ENCODE measurements at regions not wholly inside any gene's neighbourhood (a gene's known extent, or its start where the extent isn't known, plus 50 kb on each side); places are given as distances from the start of the nearest gene placed in this dataset.

DNA sequence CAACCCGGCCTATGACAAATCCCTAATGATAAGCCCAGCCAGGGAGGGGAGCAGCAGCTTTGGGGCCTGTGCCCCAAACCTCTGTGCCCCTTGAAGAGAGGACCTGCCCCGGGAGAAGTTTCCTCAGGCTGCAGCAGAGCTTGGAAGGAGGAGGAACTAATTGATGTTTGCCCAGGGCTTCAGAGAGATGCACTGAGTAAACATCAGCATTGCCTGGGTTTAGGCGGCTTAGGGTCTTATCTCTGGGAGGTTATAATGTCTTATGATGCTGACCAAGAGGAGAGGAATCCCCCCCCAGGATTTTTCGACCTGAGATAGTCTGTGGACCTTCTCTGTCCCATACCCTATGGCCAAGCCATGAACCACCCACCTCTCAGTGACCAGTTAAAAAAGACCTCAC lies 148.7 kb upstream of the SDK2 start:
- Histone ChIP-seq H3K36me3 (ENCODE audit: control insufficient read depth, insufficient read depth, low read length) (no peaks in the 10 kb centered on the region), H3K27me3 (ENCODE audit: control insufficient read depth, insufficient read depth, low read length) (peaks cover 5% of the 10 kb centered on the region), H3K27ac (ENCODE audit: low read length) (no peak overlapping the region), H3K4me1 (ENCODE audit: control insufficient read depth, insufficient read depth, low read length) (peaks cover 5% of the 10 kb centered on the region), H3K4me3 (ENCODE audit: low read length) (no peak overlapping the region), H3K9me3 (ENCODE audit: control insufficient read depth, low read depth, low read length) (no peaks in the 10 kb centered on the region)
- DNase-seq, result no peak
- no CpG with 5 or more reads among the region's 4 CpGs for WGBS (ENCODE audit: insufficient coverage, low lambda C conversion rate)

DNA sequence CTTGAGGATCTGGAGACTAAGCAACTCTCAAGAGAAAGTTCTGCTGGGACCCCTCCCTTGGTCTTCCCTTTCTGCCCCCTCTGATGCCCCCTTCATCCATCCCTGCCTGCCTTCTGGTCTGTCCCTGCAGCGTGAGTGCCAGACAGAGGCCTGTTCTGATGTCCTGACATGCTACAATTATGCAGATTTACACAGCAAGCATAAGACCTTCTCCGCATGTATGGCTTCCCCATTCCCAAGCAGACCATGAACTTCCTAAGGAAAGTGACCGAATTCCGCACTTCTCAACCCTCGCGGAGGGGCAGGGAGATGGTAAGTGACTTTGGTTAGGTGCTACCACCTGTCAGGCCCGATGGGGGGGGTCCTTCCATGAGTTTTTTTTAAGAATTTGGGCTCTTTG lies 150.1 kb upstream of the SDK2 start:
- H3K4me3 ChIP-seq (ENCODE audit: low read length), result no peak overlapping the region
- WGBS (ENCODE audit: insufficient coverage, low lambda C conversion rate), result no CpG with 5 or more reads among the region's 7 CpGs
- no peaks in the 10 kb centered on the region for H3K9me3 ChIP-seq (ENCODE audit: control insufficient read depth, low read depth, low read length)
- H3K27me3 ChIP-seq (ENCODE audit: control insufficient read depth, insufficient read depth, low read length), result peaks cover 5% of the 10 kb centered on the region
- H3K4me1 ChIP-seq (ENCODE audit: control insufficient read depth, insufficient read depth, low read length), result peaks cover 16% of the 10 kb centered on the region
- no peaks in the 10 kb centered on the region for H3K36me3 ChIP-seq (ENCODE audit: control insufficient read depth, insufficient read depth, low read length)
- no peak for DNase-seq
- no peak overlapping the region for H3K27ac ChIP-seq (ENCODE audit: low read length)

DNA sequence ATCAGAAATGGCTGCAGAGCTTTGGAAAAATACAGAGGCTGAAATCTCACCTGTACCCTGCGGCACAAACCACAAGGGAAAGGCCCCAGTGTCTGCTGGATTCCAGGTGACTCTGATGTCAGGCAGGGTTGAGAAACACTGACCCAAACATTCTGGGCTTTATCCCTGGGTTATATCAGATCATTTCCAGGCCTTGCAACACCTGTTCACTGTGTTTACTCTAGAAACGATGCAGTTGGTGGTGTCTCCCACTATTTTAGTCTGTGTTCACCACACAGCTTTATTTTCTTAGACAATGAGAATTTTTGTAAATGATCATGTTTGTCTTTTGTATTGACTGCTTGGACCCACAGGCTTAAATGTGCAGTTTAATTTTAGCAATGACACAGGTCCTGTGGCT lies 151.5 kb upstream of the SDK2 start:
- Histone ChIP-seq H3K36me3 (ENCODE audit: control insufficient read depth, insufficient read depth, low read length) (no peaks in the 10 kb centered on the region), H3K27ac (ENCODE audit: low read length) (no peak overlapping the region), H3K4me3 (ENCODE audit: low read length) (no peak overlapping the region), H3K4me1 (ENCODE audit: control insufficient read depth, insufficient read depth, low read length) (peaks cover 16% of the 10 kb centered on the region), H3K27me3 (ENCODE audit: control insufficient read depth, insufficient read depth, low read length) (peaks cover 5% of the 10 kb centered on the region), H3K9me3 (ENCODE audit: control insufficient read depth, low read depth, low read length) (no peaks in the 10 kb centered on the region)
- DNase-seq, result no peak
- no CpG with 5 or more reads among the region's 2 CpGs for WGBS (ENCODE audit: insufficient coverage, low lambda C conversion rate)

DNA sequence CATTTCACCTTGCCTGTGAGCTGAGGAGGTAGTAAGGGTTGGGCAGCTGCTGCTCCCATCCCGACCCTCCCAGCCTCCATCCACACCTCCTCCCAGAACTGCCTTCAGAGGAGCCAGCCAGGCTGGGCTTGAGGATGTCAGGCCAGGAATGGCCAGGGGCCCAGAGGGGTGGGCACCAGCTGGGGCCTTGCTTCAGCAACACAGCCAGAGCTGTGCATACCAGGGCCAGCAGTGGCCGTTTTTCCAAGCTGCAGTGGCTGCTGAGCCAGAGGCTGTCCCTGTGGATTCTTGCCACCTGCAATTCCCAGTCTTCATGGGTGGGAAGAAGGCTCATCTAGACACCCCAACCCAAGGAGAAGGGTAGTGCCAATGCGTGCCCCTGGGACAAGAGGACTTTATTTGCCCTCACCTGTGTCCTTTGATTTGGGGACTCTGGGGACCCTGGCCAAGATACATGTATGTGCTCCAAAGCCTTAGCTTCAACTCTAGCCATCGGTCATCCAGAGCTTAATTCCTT lies 153.4 kb upstream of the SDK2 start:
- Histone ChIP-seq H3K9me3 (ENCODE audit: control insufficient read depth, low read depth, low read length) (no peaks in the 10 kb centered on the region), H3K36me3 (ENCODE audit: control insufficient read depth, insufficient read depth, low read length) (no peaks in the 10 kb centered on the region), H3K4me3 (ENCODE audit: low read length) (no peak overlapping the region), H3K4me1 (ENCODE audit: control insufficient read depth, insufficient read depth, low read length) (peaks cover 16% of the 10 kb centered on the region), H3K27ac (ENCODE audit: low read length) (no peak overlapping the region), H3K27me3 (ENCODE audit: control insufficient read depth, insufficient read depth, low read length) (peaks cover 10% of the 10 kb centered on the region)
- DNase-seq, result no peak
- no CpG with 5 or more reads among the region's 4 CpGs for WGBS (ENCODE audit: insufficient coverage, low lambda C conversion rate)

DNA sequence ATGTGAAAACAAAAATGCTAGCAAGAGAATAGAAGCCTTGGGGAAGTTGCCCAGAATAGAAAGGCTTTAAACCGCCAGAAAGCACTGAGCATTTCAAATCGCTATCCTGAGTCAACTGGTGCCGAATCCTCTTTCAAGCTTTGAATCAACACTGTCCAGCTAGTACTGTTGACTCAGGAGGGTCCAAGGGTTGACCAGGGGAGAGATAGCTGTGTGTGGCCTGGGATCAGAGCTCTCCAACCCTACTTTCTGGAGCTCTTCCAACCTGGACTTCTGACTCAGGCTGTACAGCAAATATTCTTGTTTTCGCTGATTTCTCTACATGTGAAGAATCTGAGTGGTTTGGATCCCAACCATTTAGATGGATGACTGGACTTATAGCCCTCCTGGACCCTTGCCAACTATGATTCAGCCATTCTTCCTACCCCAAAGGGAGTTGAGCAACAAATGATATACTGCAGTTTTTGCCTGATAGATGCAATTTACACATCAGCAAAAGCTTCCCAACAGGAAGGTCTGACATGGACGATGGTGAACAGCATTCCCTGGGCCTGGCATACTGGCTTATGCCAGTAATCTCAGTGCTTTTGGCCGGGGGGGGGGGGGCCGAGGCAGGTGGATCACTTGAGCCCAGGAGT lies 154.0 kb upstream of the SDK2 start:
- Histone ChIP-seq H3K27me3 (ENCODE audit: control insufficient read depth, insufficient read depth, low read length) (peaks cover 5% of the 10 kb centered on the region), H3K9me3 (ENCODE audit: control insufficient read depth, low read depth, low read length) (no peaks in the 10 kb centered on the region), H3K27ac (ENCODE audit: low read length) (no peak overlapping the region), H3K4me1 (ENCODE audit: control insufficient read depth, insufficient read depth, low read length) (peaks cover 16% of the 10 kb centered on the region), H3K4me3 (ENCODE audit: low read length) (no peak overlapping the region), H3K36me3 (ENCODE audit: control insufficient read depth, insufficient read depth, low read length) (no peaks in the 10 kb centered on the region)
- peak; percentile 68 to 80 for DNase-seq
- no CpG with 5 or more reads among the region's 7 CpGs for WGBS (ENCODE audit: insufficient coverage, low lambda C conversion rate)

DNA sequence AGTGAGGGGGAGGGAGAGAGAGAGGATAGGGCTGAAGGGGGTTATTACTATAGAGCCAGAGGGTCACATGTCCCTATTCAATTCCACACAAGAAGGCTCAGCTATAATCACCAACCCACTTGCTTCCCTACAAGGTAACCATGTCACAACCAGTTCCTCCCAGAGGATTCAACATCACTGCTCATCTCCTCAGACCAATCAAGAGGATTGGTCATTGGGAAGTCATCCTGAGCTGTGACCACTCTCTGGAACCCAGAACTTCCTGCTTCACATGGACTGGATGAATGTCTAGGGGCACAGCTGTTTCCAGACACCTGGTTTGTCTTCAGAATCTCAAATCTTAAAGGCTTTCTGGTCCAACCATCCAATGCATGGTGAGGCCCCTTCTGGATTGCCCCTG lies 154.9 kb upstream of the SDK2 start:
- Histone ChIP-seq H3K4me3 (ENCODE audit: low read length) (no peak overlapping the region), H3K4me1 (ENCODE audit: control insufficient read depth, insufficient read depth, low read length) (peaks cover 16% of the 10 kb centered on the region), H3K36me3 (ENCODE audit: control insufficient read depth, insufficient read depth, low read length) (no peaks in the 10 kb centered on the region), H3K27me3 (ENCODE audit: control insufficient read depth, insufficient read depth, low read length) (peaks cover 7% of the 10 kb centered on the region), H3K27ac (ENCODE audit: low read length) (no peak overlapping the region), H3K9me3 (ENCODE audit: control insufficient read depth, low read depth, low read length) (no peaks in the 10 kb centered on the region)
- DNase-seq, result no peak

DNA sequence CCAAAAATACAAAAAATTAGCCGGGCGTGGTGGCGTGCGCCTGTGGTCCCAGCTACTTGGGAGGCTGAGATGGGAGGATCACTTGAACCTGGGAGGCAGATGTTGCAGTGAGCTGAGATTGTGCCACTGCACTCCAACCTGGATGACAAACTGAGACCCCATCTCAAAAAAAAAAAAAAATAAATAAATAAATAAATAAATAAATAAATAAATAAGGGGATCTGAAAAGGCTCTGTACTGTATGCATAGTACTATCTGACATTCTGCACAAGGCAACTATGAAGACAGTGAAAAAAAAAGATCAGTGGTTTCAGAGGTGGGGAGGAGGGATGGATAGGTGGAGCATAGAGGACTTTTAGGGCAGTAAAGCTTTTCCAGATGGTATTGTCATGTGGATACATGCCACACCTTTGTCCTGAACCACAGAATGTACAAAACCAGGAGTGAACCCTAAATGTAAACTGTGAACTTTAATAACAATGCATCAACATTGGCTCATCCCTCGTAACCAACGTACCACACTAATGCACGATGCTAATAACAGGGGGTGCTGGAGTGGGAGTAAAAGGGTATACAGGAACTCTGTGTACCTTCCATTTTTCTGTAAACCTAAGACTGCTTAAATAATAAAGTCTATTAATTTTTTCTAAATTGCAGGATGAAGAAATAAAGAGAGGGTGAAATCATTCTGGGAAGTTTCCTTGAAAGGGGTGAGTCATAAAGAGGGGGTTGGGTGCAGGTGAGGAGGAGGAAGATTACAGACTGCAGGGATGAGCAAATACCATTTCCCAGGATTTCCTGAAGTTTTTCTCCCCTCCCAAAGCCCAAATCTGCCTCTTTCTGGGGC lies 155.8 kb upstream of the SDK2 start:
- Histone ChIP-seq H3K9me3 (ENCODE audit: control insufficient read depth, low read depth, low read length) (no peaks in the 10 kb centered on the region), H3K27me3 (ENCODE audit: control insufficient read depth, insufficient read depth, low read length) (peaks cover 8% of the 10 kb centered on the region), H3K4me3 (ENCODE audit: low read length) (no peak overlapping the region), H3K4me1 (ENCODE audit: control insufficient read depth, insufficient read depth, low read length) (peaks cover 16% of the 10 kb centered on the region), H3K27ac (ENCODE audit: low read length) (no peak overlapping the region), H3K36me3 (ENCODE audit: control insufficient read depth, insufficient read depth, low read length) (no peaks in the 10 kb centered on the region)
- WGBS (ENCODE audit: insufficient coverage, low lambda C conversion rate), result 100% methylated on average over 2 of the region's 7 CpGs
- DNase-seq, result no peak

DNA sequence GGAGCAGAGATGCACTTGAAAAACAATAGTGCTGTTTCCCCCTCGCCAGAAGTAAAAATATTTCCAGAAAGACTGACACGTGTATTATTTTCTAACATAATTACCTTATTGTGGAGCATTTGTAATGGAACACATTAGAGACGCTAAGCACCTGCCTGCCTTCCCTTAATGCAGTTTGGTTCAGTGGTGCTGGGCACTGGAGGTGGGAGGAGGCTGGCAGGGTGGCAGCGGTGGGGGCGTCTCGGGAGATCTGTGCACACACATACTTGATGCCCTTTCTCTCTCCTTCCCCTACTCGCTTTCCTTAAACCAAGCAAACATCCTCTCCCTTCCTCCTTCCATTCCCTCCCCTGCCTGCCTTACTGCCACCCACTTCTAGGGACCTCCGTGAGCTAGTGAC lies 156.6 kb upstream of the SDK2 start:
- no peak overlapping the region for H3K4me3 ChIP-seq (ENCODE audit: low read length)
- WGBS (ENCODE audit: insufficient coverage, low lambda C conversion rate), result 82% methylated on average over 2 of the region's 8 CpGs

DNA sequence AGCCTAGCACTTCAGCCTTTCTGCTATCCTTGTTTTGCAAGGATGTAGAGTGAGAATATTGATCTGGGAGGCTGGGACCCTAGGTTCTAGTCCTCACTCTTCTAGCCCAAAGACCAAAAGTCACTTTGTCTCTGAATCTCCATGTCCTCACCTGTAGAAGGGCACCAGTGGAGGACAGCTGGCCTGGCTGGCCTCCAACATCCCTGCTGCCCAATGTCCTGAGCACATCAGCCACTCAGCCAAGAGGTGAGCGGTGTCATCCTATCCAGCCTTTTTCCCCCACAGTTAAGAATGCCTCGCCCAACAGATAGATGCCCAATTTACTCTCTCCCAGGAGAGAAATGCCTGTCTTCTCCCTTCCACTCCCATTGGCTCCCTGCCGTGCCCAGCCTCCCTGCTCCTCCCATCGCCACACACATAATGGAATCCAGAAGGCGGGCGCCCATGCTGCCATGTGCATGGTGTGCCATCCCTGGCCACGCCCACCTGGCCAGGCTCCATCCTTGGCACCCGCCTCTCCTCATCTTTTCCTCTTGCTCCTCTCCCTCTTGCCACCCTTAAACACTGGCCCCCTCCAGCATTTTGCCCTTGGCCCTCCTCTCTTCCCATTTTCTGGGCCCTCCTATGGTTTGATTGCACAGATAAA lies 157.3 kb upstream of the SDK2 start:
- no peak for DNase-seq
- Histone ChIP-seq H3K4me3 (ENCODE audit: low read length) (no peak overlapping the region), H3K4me1 (ENCODE audit: control insufficient read depth, insufficient read depth, low read length) (peaks cover 16% of the 10 kb centered on the region), H3K27ac (ENCODE audit: low read length) (no peak overlapping the region), H3K27me3 (ENCODE audit: control insufficient read depth, insufficient read depth, low read length) (peaks cover 8% of the 10 kb centered on the region), H3K9me3 (ENCODE audit: control insufficient read depth, low read depth, low read length) (no peaks in the 10 kb centered on the region), H3K36me3 (ENCODE audit: control insufficient read depth, insufficient read depth, low read length) (no peaks in the 10 kb centered on the region)
- 100% methylated on average over 4 of the region's 8 CpGs for WGBS (ENCODE audit: insufficient coverage, low lambda C conversion rate)

More for the DNA sequence above, 156.6 kb upstream of the SDK2 start:
- Histone ChIP-seq H3K9me3 (ENCODE audit: control insufficient read depth, low read depth, low read length) (no peaks in the 10 kb centered on the region), H3K4me1 (ENCODE audit: control insufficient read depth, insufficient read depth, low read length) (peaks cover 16% of the 10 kb centered on the region), H3K27me3 (ENCODE audit: control insufficient read depth, insufficient read depth, low read length) (peaks cover 8% of the 10 kb centered on the region), H3K27ac (ENCODE audit: low read length) (no peak overlapping the region), H3K36me3 (ENCODE audit: control insufficient read depth, insufficient read depth, low read length) (no peaks in the 10 kb centered on the region)
- no peak for DNase-seq

DNA sequence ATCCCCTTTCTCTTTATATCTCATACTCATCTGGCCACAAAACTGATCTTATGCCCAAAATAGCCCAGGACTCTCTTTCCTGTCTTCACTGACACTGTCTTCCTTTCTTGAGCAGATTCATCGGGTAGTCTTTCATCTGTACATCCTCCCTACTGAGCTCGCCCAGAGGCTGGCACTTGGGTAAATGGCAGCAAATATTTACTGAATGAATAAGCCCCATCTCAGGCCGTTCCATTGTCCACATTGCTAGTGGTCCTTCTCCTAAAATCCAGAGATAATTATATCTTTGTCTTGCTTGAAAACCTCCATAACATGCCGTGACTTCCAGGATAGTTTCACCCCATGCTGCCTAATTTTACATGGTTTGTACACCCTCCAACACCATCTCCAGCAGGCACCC lies 158.1 kb upstream of the SDK2 start:
- no peak for DNase-seq
- H3K9me3 ChIP-seq (ENCODE audit: control insufficient read depth, low read depth, low read length), result no peaks in the 10 kb centered on the region
- peaks cover 16% of the 10 kb centered on the region for H3K4me1 ChIP-seq (ENCODE audit: control insufficient read depth, insufficient read depth, low read length)
- 83% methylated on average over 1 of the region's 4 CpGs for WGBS (ENCODE audit: insufficient coverage, low lambda C conversion rate)
- peaks cover 8% of the 10 kb centered on the region for H3K27me3 ChIP-seq (ENCODE audit: control insufficient read depth, insufficient read depth, low read length)
- no peak overlapping the region for H3K4me3 ChIP-seq (ENCODE audit: low read length)
- H3K36me3 ChIP-seq (ENCODE audit: control insufficient read depth, insufficient read depth, low read length), result no peaks in the 10 kb centered on the region
- no peak overlapping the region for H3K27ac ChIP-seq (ENCODE audit: low read length)
